Adrenal gland (tissue), 5 donors: ENCODE measurements at regions not wholly inside any gene's neighbourhood (a gene's known extent, or its start where the extent isn't known, plus 50 kb on each side); places are given as distances from the start of the nearest gene placed in this dataset.

ENCODE experiments used
- CTCF ChIP-seq, 6 experiments: fragments of 450-650 bp in 4 of 6; fragments of 200-600 bp in 2 of 6; sonication (generic) in 1 of 6; IDR thresholded peaks; 1 replicate in 5 of 6; 2 replicates in 1 of 6; pipeline versions ENCODE4 v1.5.1 to v1.8.0; 2016 to 2021; ENCODE audit warnings: antibody characterized with exemption in 6 of 6, mild to moderate bottlenecking in 2 of 6, moderate library complexity in 1 of 6
- POLR2A ChIP-seq, 2 donors: fragments of 450-650 bp; IDR thresholded peaks; one replicate each; pipeline ENCODE4 v1.6.1; 2017; ENCODE audit warnings: antibody characterized with exemption in 2 of 2, mild to moderate bottlenecking in 2 of 2, moderate library complexity in 1 of 2
- donor health status: DM: no; HTN: no; CAD: no.

DNA sequence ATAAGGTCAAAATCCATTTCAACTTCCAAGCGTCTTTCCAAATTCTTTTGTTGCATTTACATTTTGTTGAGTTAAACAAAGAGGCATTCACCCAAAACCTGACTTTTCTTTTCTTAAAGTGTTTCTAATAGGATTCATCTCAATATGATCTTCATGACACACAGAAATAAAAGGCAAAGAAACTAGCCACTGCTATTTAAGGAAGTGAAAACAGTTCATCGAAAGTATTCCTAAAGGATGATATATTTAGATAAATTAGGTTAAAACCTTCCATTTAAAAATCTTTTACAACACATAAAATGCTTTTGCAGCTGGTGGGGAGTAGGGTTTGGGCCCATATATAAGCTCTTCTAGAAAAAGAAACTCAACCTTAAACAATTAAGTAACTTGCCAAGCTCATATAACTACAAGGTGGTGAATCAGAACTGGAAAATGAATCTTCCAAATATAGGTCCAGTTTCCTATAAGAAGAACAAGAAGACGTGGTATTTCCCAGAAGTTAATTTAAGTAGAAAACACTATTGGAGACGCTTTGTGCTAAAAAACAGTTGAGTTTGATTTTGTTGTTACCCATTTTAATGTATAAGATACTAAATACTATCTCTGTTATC lies 336.0 kb upstream of the HNRNPA3 start:
- TF ChIP-seq CTCF (IDR thresholded peaks at IDR 0.05) (no peak), POLR2A (IDR thresholded peaks at IDR 0.05) (no peak)
